Ishikawa (cell line): ENCODE measurements at regions not wholly inside any gene's neighbourhood (a gene's known extent, or its start where the extent isn't known, plus 50 kb on each side); places are given as distances from the start of the nearest gene placed in this dataset.

Experiments
- CEBPB ChIP-seq: IDR thresholded peaks from 2 replicates; pipeline ENCODE4 v1.6.1; 2012
- CREB1 ChIP-seq: IDR thresholded peaks from 2 replicates; pipeline ENCODE4 v1.6.1; 2012; ENCODE audit warnings: low read depth
- EGR1 ChIP-seq: IDR thresholded peaks from 2 replicates; pipeline ENCODE4 v1.6.1; 2012
- EP300 ChIP-seq: IDR thresholded peaks from 2 replicates; pipeline ENCODE4 v1.6.1; 2012; ENCODE audit warnings: borderline replicate concordance
- FOXM1 ChIP-seq: IDR thresholded peaks from 2 replicates; pipeline ENCODE4 v1.6.1; 2012; ENCODE audit warnings: low read depth, borderline replicate concordance
- MAX ChIP-seq: IDR thresholded peaks from 2 replicates; pipeline ENCODE4 v1.6.1; 2012
- NFIC ChIP-seq: IDR thresholded peaks from 2 replicates; pipeline ENCODE4 v1.6.1; 2012
- RAD21 ChIP-seq: IDR thresholded peaks from 2 replicates; pipeline ENCODE4 v1.6.1; 2012; ENCODE audit warnings: low read depth
- REST ChIP-seq: IDR thresholded peaks from 2 replicates; pipeline ENCODE4 v1.6.1; 2012; ENCODE audit warnings: low read depth, mild to moderate bottlenecking
- TAF1 ChIP-seq: IDR thresholded peaks from 2 replicates; pipeline ENCODE4 v1.6.1; 2012; ENCODE audit warnings: low read depth, mild to moderate bottlenecking
- TCF12 ChIP-seq: IDR thresholded peaks from 2 replicates; pipeline ENCODE4 v1.6.1; 2012; ENCODE audit warnings: low read depth
- TEAD4 ChIP-seq: IDR thresholded peaks from 2 replicates; pipeline ENCODE4 v1.6.1; 2012
- USF1 ChIP-seq: IDR thresholded peaks from 2 replicates; pipeline ENCODE4 v1.6.1; 2012
- YY1 ChIP-seq: IDR thresholded peaks from 2 replicates; pipeline ENCODE4 v1.6.1; 2012; ENCODE audit warnings: low read depth
- ZBTB7A ChIP-seq: IDR thresholded peaks from 2 replicates; pipeline ENCODE4 v1.6.1; 2012; ENCODE audit warnings: low read depth

- TF ChIP-seq REST (no peak), YY1 (no peak), FOXM1 (no peak), CEBPB (no peak), MAX (no peak), TAF1 (no peak)
Measured at GRCh38 chr2:88949336-88949735, 257.9 kb downstream of the RPIA start.

GRCh38 chr2:88950010-88950409, 258.5 kb downstream of the RPIA start:
- no peak for TF ChIP-seq NFIC
- TF ChIP-seq CREB1, result no peak
- no peak for TF ChIP-seq ZBTB7A
- TF ChIP-seq FOXM1, result no peak
- TF ChIP-seq REST, result no peak
- TF ChIP-seq CEBPB, result no peak
- no peak for TF ChIP-seq RAD21
- TF ChIP-seq USF1, result no peak
- no peak for TF ChIP-seq TCF12
- no peak for TF ChIP-seq TAF1
- TF ChIP-seq EGR1, result no peak
- no peak for TF ChIP-seq EP300

- TF ChIP-seq TCF12, result no peak
- TF ChIP-seq ZBTB7A, result no peak
Measured at GRCh38 chr2:88955607-88956006, 264.1 kb downstream of the RPIA start.

GRCh38 chr2:88959480-88960204, 268.2 kb downstream of the RPIA start:
- no peak for TF ChIP-seq EGR1
- TF ChIP-seq CEBPB, result no peak
- TF ChIP-seq ZBTB7A, result no peak
- TF ChIP-seq YY1, result no peak
- TF ChIP-seq REST, result no peak
- TF ChIP-seq EP300, result no peak
- TF ChIP-seq MAX, result no peak
- no peak for TF ChIP-seq USF1
- TF ChIP-seq TAF1, result no peak
- no peak for TF ChIP-seq RAD21
- TF ChIP-seq TCF12, result no peak
- TF ChIP-seq TEAD4, result no peak
- no peak for TF ChIP-seq FOXM1
- TF ChIP-seq NFIC, result no peak
- no peak for TF ChIP-seq CREB1

GRCh38 chr2:88967844-88968243, 276.4 kb downstream of the RPIA start:
- no peak for TF ChIP-seq FOXM1
- no peak for TF ChIP-seq ZBTB7A
- TF ChIP-seq TEAD4, result no peak
- no peak for TF ChIP-seq EP300
- TF ChIP-seq CREB1, result no peak
- TF ChIP-seq MAX, result no peak
- no peak for TF ChIP-seq TCF12
- TF ChIP-seq RAD21, result no peak; the same call in 1 of the 2 replicates
- no peak for TF ChIP-seq YY1
- no peak for TF ChIP-seq USF1
- TF ChIP-seq TAF1, result no peak
- no peak for TF ChIP-seq CEBPB
